ENCODE measurements at regions not wholly inside any gene's neighbourhood (a gene's known extent, or its start where the extent isn't known, plus 50 kb on each side); places are given as distances from the start of the nearest gene placed in this dataset.
"Not testable (repeated sequence)": the region's sequence is repeated elsewhere in the genome, so short reads cannot be mapped to it uniquely, and the experiment has no call there.

DNA sequence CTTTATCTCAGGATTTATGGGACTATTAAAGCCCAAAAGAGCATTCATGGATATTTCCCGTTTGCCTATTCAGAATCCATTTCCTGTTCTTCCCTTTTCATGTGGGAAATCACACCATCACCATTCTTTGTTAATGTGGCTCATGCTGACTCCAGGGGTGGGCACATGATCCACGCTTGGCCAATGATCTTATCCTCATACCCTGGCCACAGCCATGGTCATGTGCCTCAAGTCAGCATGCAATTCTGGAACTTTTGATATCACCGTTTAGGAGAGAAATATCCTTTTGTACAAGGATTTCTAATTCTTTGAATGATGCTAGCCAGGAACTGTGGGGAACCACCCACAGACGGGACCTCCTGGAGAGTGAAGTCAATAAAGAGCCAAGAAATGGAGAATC lies 272.2 kb downstream of the PRELID2 start:
- FAIRE-seq, result no peak

DNA sequence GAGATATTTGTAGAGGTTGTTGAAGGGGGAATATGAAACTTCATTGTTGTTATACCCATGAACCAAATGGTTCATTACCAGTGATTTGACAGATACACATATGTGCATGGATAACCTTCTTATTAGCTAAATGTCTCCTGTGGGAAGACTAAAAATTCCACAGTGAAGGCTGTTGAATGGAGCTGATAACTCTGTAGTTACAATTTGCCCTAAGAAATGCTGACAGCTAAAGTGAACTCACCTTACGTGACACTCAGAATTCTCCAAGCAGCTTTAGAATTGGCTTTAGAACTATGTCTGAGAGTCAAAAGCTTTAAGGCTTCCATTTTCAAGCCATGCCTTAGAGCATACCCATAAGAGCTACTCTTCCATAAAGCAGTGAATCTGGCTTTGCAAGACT lies 276.9 kb downstream of the PRELID2 start:
- no peak for FAIRE-seq

GRCh38 chr5:145557345-145557744 lies 277.8 kb downstream of the PRELID2 start:
- FAIRE-seq, result no peak

GRCh38 chr5:145554399-145554798 lies 280.7 kb downstream of the PRELID2 start:
- no peak for FAIRE-seq

GRCh38 chr5:145553177-145553576 lies 282.0 kb downstream of the PRELID2 start:
- no peak for FAIRE-seq

DNA sequence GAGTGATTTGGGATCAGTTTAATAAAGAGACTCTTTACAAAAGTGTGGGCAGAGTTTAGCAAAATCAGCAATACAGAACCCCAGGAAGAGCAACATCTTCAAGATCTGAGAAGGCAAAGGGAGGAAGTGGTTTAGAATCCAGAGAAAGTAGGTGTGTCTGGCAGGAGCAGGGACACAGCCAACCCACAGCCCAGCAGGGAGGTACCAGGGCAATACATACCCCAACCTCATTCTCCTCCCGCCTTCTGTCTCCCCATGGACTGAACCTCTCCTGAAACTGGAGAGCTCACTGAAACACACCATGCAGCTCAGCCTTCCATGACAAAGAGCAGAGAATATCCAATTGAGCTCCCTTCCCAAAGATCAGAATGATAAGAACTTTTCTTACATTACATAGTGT lies 283.4 kb downstream of the PRELID2 start:
- no peak for FAIRE-seq

GRCh38 chr5:145548097-145548496 lies 287.0 kb downstream of the PRELID2 start:
- no peak for FAIRE-seq

DNA sequence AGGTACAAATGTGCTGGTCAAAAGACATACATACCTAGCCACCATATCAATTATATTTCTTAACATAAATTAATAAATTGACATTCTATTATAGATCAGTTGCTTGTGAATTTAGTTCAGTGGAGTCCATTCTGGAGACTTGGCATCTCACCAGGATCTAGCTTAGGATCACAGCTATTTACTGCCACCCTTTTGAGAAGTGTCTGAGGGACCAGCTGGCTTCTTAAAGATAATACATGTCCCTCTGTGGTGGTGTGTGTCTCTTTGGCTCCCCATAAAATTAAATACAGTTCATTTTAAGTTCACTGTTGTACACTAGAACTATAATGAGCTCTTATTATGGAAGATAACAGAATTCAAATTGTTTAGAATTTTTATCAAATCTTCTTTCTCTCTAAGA lies 290.7 kb downstream of the PRELID2 start:
- no peak for FAIRE-seq

DNA sequence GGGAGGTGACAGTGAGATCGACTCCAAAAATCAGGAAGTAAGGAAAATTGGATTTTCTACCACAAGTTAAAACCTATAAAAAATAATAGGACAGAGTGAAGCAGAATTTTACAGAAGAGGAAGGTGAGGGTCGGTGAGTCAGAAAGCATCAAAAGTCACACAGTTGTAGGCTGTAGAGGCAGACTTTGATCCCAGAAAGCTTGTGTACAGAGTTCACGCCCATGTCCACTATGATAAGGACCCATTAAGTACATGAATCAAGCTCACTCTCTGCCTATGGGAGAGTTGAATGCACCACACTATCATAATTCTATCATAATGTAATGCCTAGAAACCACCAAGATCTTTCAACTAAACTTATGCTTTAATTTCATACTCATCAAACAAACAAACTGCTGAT lies 291.2 kb downstream of the PRELID2 start:
- no peak for FAIRE-seq

- FAIRE-seq, result no peak
Observed at GRCh38 chr5:145540375-145540774, 294.8 kb downstream of the PRELID2 start.

DNA sequence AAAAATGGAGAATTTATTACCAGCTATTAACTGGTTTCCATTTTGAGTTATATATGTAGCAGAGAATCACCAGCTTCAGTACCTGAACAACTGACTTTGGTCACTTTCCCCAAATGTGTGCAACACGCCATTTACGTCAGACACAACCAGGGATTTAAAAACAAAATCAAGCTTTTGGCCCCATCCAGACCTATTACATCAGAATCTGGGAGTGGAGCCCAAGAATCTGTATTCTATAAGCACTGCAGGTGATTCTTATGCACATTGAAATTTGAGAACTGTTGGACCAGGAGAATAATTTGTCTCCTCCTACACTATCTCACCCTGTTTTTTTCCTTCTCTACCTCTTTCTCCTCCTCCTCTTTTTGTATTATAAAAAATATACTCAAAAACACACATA lies 295.9 kb downstream of the PRELID2 start:
- FAIRE-seq, result no peak

GRCh38 chr5:145536133-145536532 lies 299.0 kb downstream of the PRELID2 start:
- no peak for FAIRE-seq

- no peak for FAIRE-seq
Observed at GRCh38 chr5:145531038-145531734, 304.0 kb downstream of the PRELID2 start.

GRCh38 chr5:145521523-145521922 lies 313.6 kb downstream of the PRELID2 start:
- FAIRE-seq, result no peak

GRCh38 chr5:145521066-145521465 lies 314.1 kb downstream of the PRELID2 start:
- no peak for FAIRE-seq

DNA sequence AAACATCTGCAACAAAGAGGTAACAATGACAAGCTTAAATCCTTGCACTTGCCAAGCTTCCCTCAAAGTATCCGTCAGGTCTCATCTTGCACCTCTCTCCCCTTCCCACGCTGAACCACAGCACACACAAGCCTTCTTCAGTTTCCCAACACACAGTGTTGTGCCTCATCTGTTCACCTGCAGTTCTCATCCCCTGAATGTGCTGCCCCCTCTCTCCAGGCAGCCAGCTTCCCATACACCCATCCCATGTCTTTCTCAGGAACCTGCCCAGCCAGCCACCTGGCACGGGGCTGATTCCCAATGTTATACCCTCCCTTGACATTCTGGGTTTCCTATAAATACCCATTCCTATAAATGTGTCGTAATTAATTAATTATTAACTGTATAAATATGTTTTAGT lies 314.8 kb downstream of the PRELID2 start:
- FAIRE-seq, result no peak

GRCh38 chr5:145517588-145517987 lies 317.6 kb downstream of the PRELID2 start:
- FAIRE-seq, result not testable (repeated sequence)

DNA sequence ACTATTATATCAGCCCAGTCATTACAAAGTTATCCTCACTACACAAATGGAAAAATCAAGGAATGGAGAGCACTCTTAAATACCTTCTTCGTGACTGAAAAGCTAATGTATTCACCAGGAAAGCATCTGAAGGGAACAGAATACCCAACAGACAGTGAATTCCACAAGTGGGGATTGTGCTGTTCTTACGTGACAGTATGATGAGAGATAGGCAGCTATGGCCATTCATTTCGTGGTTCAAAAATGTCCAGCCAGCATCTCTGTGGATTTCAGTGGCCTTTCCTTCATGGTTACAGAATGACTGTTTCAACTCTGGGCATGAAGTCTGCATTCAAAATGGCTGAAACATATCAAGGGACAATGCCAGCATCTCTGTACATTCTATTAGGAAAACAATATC lies 323.8 kb downstream of the PRELID2 start:
- FAIRE-seq, result no peak

- no peak for FAIRE-seq
Observed at GRCh38 chr5:145510769-145511168, 324.4 kb downstream of the PRELID2 start.

DNA sequence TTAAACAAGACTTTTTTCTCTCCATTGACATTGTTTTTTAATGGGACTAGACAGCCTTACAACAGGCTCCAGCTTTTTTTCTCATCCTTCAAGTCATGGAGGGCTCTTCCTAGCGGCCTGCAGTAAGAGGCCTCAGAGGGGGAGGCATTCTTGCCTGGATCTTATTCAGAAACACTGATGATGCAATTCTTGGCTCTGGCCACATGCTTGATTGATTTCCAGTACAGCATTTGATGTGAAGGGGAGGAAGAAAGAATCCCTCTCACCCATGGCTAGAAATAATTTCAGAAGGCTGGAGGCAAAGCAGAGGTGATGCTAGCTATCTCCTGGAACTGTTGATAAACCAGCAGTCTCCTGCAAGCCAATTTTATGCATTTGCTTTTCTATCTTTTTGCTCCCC lies 324.8 kb downstream of the PRELID2 start:
- FAIRE-seq, result no peak

- FAIRE-seq, result no peak
Observed at GRCh38 chr5:145509336-145510136, 325.6 kb downstream of the PRELID2 start.

- FAIRE-seq, result no peak
Observed at GRCh38 chr5:145506185-145506850, 328.8 kb downstream of the PRELID2 start.

DNA sequence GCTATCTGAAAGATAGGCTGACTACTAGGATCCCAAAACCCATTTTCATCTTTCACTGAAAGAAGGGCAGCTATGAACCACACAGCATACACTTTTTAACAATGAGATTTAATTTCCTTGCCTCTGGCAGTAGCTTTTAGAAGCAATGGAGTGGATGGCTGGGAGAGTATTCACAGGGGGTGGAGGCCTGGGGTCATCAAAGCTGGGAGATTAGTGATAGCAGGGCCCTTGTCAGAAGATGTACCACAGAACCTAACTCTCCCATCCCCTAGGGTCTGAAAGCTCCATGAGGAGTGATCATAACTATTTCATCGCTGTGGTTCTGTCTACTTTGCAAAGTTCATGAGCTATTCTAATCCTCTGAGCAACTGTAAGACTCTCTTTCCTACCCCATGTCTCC lies 332.2 kb downstream of the PRELID2 start:
- FAIRE-seq, result no peak

- no peak for FAIRE-seq
Observed at GRCh38 chr5:145500710-145501109, 334.4 kb downstream of the PRELID2 start.
